ENCODE measurements at regions not wholly inside any gene's neighbourhood (a gene's known extent, or its start where the extent isn't known, plus 50 kb on each side); places are given as distances from the start of the nearest gene placed in this dataset.

- TF ChIP-seq CHAMP1 (IDR thresholded peaks at IDR 0.05): peak; percentile 84
- TF ChIP-seq NFE2 (IDR thresholded peaks at IDR 0.05; ENCODE audit: low read depth): peak; percentile 60
- peak; percentile 92 to 95 for TF ChIP-seq TRIM24 (IDR thresholded peaks at IDR 0.05)
- TF ChIP-seq FOXJ2 (tag; IDR thresholded peaks at IDR 0.05): peak; percentile 92
- TF ChIP-seq, protein P1, sequence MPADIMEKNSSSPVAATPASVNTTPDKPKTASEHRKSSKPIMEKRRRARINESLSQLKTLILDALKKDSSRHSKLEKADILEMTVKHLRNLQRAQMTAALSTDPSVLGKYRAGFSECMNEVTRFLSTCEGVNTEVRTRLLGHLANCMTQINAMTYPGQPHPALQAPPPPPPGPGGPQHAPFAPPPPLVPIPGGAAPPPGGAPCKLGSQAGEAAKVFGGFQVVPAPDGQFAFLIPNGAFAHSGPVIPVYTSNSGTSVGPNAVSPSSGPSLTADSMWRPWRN (IDR thresholded peaks at IDR 0.05; ENCODE audit: low read depth): peak; percentile 96
- peak; percentile 96 for TF ChIP-seq SOX6 (IDR thresholded peaks at IDR 0.05)
- no peak for TF ChIP-seq GTF3C2 (IDR thresholded peaks at IDR 0.05; ENCODE audit: borderline replicate concordance, extremely low read depth, insufficient read length)
- peak; percentile 89 for TF ChIP-seq MTA3 (IDR thresholded peaks at IDR 0.05; ENCODE audit: borderline replicate concordance)
- peak in 1 of 3 experiments; percentile 81; a peak in 2 of 6 replicates for TF ChIP-seq ZBTB11 (CRISPR knock-in tag; IDR thresholded peaks at IDR 0.05)
- TF ChIP-seq TCF7 (IDR thresholded peaks at IDR 0.05; ENCODE audit: borderline replicate concordance): peak; percentile 62; the same call in 1 of the 2 replicates
- TF ChIP-seq THRA (IDR thresholded peaks at IDR 0.05): no peak
- no peak for TF ChIP-seq HNRNPUL1 (IDR thresholded peaks at IDR 0.05; ENCODE audit: low read length)
- peak; percentile 99 for TF ChIP-seq ETV5 (CRISPR knock-in tag; IDR thresholded peaks at IDR 0.05; ENCODE audit: low read depth)
- peak; percentile 66 for TF ChIP-seq KHSRP (IDR thresholded peaks at IDR 0.05)
- peak; percentile 83 for TF ChIP-seq ZFX (CRISPR knock-in tag; IDR thresholded peaks at IDR 0.05)
- no peak for TF ChIP-seq PTRF (tag; IDR thresholded peaks at IDR 0.05)
- peak; percentile 93 for TF ChIP-seq PML (IDR thresholded peaks at IDR 0.05; ENCODE audit: low read length)
Observed at GRCh38 chr1:58898739-58899586, 115.1 kb upstream of the JUN start (continued).
